A673 (cell line): ENCODE measurements at regions not wholly inside any gene's neighbourhood (a gene's known extent, or its start where the extent isn't known, plus 50 kb on each side); places are given as distances from the start of the nearest gene placed in this dataset.

Source experiments
- BruUV-seq: library from RNA; stranded (reverse); fragments of 400-500 nt; replicated peaks from 2 replicates; lab custom pipeline; 2021; lab: Mats Ljungman, UMichigan
- CTCF ChIA-PET: fragments of 300-600 bp; sonication (Branson Sonifier 250); formaldehyde crosslinking; loops from one replicate; lab custom pipeline; 2022; ENCODE audit warnings: antibody characterized with exemption; lab: Charles Lee
- POLR2A ChIA-PET: fragments of 300-600 bp; sonication (Branson Sonifier 250); formaldehyde crosslinking; loops from one replicate; lab custom pipeline; 2022; ENCODE audit warnings: antibody characterized with exemption; ENCODE audit not compliant: low non-redundant PET; lab: Charles Lee
- DNase-seq: peaks from one replicate; pipeline ENCODE4 v3.0.0-alpha.2; 2015; ENCODE audit warnings: low spot score
- H3K27ac ChIP-seq: fragments of 200-600 bp; sonication (generic); 2 replicates; pipeline ENCODE4 v1.5.1; 2016; ENCODE audit warnings: mixed run types, low read depth, mild to moderate bottlenecking, mixed read lengths, antibody characterized with exemption, low read length; ENCODE audit not compliant: poor library complexity, severe bottlenecking
- H3K27me3 ChIP-seq: fragments of 200-600 bp; sonication (generic); replicated peaks from 2 replicates; pipeline ENCODE4 v1.6.1; 2017; ENCODE audit warnings: mixed run types, low read depth, mild to moderate bottlenecking, mixed read lengths, antibody characterized with exemption, low read length; ENCODE audit not compliant: insufficient read depth, poor library complexity
- H3K36me3 ChIP-seq: fragments of 200-600 bp; sonication (generic); 2 replicates; pipeline ENCODE4 v1.6.1; 2016; ENCODE audit warnings: mixed run types, mild to moderate bottlenecking, mixed read lengths, antibody characterized with exemption, low read length; ENCODE audit not compliant: insufficient read depth, poor library complexity, severe bottlenecking
- H3K4me1 ChIP-seq: fragments of 200-600 bp; sonication (generic); 2 replicates; pipeline ENCODE4 v1.6.1; 2017; ENCODE audit warnings: mixed run types, mild to moderate bottlenecking, mixed read lengths, antibody characterized with exemption, low read length; ENCODE audit not compliant: insufficient read depth, poor library complexity, severe bottlenecking
- H3K4me3 ChIP-seq: fragments of 200-600 bp; sonication (generic); 2 replicates; pipeline ENCODE4 v1.5.1; 2016; ENCODE audit warnings: low read depth, mixed run types, mild to moderate bottlenecking, mixed read lengths, low read length; ENCODE audit not compliant: poor library complexity, severe bottlenecking
- H3K9me3 ChIP-seq: fragments of 200-600 bp; sonication (generic); 2 replicates; pipeline ENCODE4 v1.6.1; 2016; ENCODE audit warnings: mixed run types, low read depth, mild to moderate bottlenecking, mixed read lengths, antibody characterized with exemption, low read length; ENCODE audit not compliant: poor library complexity, severe bottlenecking
- CTCF ChIP-seq: fragments of 300-800, 200-600 bp; sonication (generic); conservative IDR thresholded peaks from 2 replicates; pipeline ENCODE4 v1.5.1; 2017; ENCODE audit warnings: low read depth, mild to moderate bottlenecking, antibody characterized with exemption, low read length, moderate library complexity, mixed read lengths
- EZH2 ChIP-seq: fragments of 200-600 bp; sonication (generic); IDR thresholded peaks from 2 replicates; pipeline ENCODE4 v1.6.1; 2017; ENCODE audit warnings: borderline replicate concordance, low read depth, mild to moderate bottlenecking, mixed read lengths, antibody characterized with exemption, low read length; ENCODE audit not compliant: poor library complexity, severe bottlenecking
- intact Hi-C: fragments of 100-400 bp; cut with micrococcal nuclease; formaldehyde crosslinking; loops from one replicate; pipeline ENCODE4 v1.10.0; 2022; ENCODE audit not compliant: unreplicated experiment

- Histone ChIP-seq H3K9me3 (no peaks in the 10 kb centered on the region), H3K36me3 (no peaks in the 10 kb centered on the region), H3K4me3 (no peak overlapping the region), H3K4me1 (no peaks in the 10 kb centered on the region), H3K27me3 (no peaks in the 10 kb centered on the region), H3K27ac (no peak overlapping the region)
- BruUV-seq: no TSS peak
- no peak for TF ChIP-seq CTCF
- no peak for TF ChIP-seq EZH2
- CTCF ChIA-PET: no interaction called here
- intact Hi-C loops: no loop called here
- POLR2A ChIA-PET: no interaction called here
- DNase-seq: no peak
Measured at GRCh38 chr22:48908547-48908946, 919.1 kb downstream of the BRD1 start.

- no TSS peak for BruUV-seq
- DNase-seq: no peak
- ChIA-PET POLR2A (no interaction called here), CTCF (no interaction called here)
- TF ChIP-seq CTCF (no peak), EZH2 (no peak)
- Histone ChIP-seq H3K4me3 (no peak overlapping the region), H3K27me3 (no peaks in the 10 kb centered on the region), H3K4me1 (no peaks in the 10 kb centered on the region), H3K9me3 (no peaks in the 10 kb centered on the region), H3K36me3 (no peaks in the 10 kb centered on the region), H3K27ac (no peak overlapping the region)
- intact Hi-C loops: no loop called here
Measured at GRCh38 chr22:48907591-48907990, 920.1 kb downstream of the BRD1 start.

GRCh38 chr22:48906216-48906835 lies 921.3 kb downstream of the BRD1 start:
- POLR2A ChIA-PET: no interaction called here
- H3K27me3 ChIP-seq: no peaks in the 10 kb centered on the region
- no TSS peak for BruUV-seq
- TF ChIP-seq EZH2 (no peak), CTCF (no peak)
- H3K4me1 ChIP-seq: no peaks in the 10 kb centered on the region
- DNase-seq: no peak
- CTCF ChIA-PET: no interaction called here
- no peak overlapping the region for H3K27ac ChIP-seq
- H3K9me3 ChIP-seq: no peaks in the 10 kb centered on the region
- intact Hi-C loops: no loop called here
- no peak overlapping the region for H3K4me3 ChIP-seq
- H3K36me3 ChIP-seq: no peaks in the 10 kb centered on the region
